ENCODE measurements at regions not wholly inside any gene's neighbourhood (a gene's known extent, or its start where the extent isn't known, plus 50 kb on each side); places are given as distances from the start of the nearest gene placed in this dataset.

DNA sequence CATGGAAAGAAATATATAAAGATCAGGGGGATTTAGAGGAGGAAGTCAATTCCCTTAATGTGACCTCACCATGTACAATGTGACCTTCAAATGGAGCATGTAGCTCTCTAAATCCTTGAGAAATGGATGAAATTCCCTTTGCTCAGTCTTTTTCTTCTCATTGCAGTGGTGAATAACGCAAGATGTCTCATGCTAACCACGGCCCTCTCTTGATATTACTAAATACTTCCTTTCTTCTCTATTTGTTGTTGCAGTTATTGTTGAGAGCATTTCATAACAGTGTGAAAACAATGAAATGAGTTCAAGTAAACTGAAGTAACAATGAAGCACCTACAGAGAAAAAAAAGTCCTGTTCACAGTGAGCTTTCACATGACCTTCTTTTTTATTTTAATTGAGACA, 55.6 kb downstream of the ZNF281 start:
- DNase-seq: peak; percentile 83 to 97 (median 96)

DNA sequence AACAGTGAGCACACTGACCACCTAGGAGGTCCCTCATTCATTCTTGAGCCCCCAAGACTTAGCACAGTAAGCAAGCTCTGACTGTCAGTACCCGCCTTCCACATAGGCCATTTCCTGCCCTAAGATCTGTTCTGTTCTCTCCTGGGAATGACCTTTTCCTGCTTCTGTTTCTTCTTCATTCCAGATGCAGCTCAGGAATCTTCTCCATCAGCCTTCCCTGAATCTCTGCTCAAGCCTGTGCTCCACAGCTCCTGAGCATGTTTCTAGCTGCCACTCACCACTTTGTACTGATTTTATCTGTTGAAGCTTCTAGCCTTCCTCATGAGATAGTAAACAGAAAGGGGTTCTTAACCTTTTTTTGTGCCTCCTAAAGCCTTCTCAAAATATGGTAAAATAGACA, 56.6 kb downstream of the ZNF281 start:
- no peak for DNase-seq

DNA sequence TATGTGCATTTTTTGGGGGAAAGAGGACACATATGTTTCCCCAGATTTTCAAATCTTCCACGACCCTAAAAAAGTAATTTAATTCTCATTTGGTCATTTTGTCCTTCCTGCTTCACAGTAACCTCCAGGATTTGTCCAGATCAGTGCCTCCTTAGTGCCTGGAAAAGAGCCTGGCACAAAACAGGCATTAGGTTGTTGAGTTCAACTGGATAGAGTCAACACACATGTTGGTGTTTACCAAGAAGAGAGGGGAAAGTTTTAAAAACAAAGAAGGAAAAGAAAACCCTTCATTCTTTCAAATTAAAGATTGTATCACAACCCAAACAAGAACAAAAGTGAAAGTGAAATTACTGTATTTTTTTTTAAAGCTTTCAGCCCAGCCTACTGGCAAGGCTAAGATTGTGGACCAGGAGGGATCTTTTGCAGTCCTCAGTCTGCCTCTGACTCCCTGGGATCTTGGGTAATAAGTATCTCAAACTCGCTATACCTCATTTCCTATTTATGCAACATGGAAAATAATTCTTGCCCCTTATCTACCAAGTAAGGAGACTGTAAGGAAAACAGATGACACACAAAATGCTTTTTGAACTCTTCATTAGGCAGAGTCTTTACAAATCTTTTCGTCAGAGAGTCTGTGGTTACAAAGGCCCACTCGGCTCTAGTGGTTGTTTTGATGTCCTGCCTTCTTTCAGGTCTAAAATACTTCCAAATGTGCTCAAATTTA, 57.8 kb downstream of the ZNF281 start:
- DNase-seq: peak; percentile 83 to 94 (median 91)

DNA sequence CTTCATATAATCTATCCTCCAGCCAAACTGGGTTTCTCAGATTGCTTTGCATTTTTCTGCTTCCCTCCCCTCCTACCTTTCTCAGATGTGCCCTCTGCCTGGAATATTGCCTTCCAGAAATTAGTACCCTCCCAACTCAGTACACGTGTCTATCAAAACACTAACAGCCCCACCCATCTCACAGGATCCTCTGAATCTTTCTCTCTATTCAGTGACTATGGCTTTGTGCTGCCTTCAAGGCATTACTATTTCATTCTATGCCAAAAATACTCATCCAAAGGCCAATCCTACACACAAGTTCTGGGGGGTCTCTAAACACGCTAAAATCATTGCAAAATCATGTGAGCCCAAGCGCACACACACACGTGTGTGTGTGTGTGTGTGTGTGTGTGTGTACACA, 58.4 kb downstream of the ZNF281 start:
- DNase-seq: no peak

DNA sequence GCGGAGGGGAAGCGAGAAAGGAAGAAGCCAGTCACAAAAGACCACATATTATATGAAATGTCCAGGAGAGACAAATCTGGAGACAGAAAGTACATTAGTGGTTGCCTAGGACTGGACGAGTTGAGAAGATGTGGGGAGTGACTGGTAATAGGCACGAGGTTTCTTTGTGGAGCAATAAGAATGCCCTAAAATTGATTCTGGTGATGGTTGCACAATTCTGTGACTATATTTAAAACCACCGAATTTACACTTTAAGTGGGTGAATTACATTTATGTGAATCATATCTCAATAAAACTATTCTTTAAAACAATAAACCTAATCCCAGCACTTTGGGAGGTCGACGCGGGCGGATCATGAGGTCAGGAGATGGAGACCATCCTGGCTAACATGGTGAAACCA, 63.1 kb downstream of the ZNF281 start:
- peak; percentile 81 to 93 (median 93) for DNase-seq

DNA sequence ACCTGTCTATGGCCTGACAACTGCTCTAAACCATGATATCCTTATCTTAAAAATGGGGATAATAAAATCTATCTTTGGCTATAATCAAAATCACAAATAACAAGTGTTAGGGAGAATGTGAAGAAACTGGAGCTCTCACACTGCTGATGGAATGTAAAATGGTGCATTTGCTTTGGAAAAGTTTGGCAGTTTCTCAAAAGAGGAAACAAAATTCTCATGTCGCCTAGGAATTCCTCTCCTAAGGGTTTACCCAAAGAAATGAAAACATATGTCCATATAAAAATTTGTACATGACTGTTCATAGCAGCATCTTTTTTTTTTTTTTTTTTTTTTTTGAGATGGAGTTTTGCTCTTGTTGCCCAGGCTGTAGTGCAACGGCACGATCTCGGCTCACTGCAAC, 64.3 kb downstream of the ZNF281 start:
- no peak for DNase-seq

DNA sequence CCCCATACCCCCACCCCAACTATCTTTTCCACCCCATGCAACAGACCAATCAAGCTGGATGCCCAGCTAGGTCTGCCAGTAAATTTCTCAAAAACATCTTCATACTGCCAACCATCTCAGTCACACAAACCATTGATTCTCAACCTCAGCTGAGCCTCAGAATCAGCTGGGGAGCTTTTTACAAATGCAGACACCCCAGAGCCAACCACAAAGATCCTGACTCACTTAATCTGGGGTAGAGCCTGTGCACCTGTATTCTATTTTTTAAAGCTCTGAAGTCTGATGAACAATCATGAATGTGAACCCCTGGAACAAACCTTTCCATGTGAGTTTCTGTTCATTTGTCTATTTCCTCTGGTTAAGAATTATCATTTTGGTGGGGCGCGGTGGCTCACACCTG, 66.0 kb downstream of the ZNF281 start:
- DNase-seq: no peak

DNA sequence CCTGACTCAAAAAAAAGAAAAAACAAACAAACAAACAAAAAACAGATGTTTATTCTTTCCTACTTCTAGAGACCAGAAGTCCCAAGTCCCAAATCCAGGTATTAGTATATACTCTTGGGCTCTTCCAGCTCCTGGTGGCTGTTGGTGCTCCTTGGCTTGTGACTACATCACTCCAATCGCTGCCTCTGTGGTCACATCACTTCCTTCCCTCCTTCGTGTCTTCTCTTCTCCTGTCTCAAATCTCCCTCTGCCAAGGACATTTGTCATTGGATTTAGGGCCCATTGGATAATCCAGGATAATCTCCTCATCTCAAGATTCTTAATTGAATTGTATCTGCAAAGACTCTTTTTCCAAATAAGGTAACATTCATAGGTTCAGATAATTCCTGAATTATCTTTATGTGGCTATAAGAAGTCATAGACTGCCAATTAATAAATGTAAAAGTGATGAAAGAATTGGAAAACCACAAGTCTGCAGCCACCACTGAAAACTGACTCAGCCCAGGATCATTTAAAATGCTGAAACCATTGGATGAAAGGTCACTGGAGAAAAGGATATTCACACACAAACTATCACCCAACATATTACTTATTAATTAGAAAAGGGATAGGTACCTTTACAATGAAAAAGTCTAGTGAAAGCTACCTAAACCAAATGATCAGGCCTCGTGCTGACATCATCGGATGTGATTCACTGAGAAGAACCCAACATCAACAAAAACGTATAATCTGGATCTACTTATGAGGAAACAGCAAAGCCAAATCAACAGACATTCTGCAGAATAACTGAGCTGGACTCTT, 67.1 kb downstream of the ZNF281 start:
- peak in 2 of 3 donors; percentile 50 to 53 for DNase-seq

DNA sequence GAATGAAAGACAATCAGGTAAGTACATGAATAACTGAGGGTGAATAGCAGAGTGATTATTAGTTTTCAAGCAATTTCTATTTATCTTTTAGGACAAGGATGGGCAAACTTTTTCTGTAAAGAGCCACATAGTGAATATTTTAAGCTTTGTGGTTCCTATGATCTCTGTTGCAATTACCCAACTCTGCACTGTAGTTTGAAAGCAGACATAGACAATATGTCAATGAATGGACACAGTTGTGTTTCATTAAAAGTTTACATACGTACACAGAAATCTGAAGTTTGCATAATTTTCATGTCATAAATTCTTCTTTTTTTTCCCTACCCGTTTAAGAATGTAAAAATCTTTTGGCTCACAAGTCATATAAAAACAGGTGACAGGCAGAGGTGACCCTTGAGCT, 71.4 kb downstream of the ZNF281 start:
- DNase-seq: no peak

DNA sequence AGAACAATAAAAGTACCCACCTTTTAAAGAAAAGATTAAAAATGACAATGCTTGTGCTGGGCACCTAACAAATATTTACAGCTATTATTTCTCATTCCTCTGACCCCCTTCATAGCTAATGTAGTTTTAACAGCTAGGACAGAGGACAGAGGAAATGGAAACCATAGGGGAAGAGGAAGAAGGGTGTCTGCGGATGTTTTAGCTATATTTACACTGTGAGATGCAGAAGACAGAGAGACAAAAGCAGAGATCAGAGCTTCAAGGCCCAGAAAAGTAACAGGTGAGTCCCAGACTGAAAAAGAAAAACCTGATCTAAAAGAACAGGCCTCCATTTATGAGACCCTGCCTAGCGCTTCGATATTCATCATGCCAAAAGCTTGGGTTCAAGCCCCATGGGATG, 72.0 kb downstream of the ZNF281 start:
- no peak for DNase-seq

DNA sequence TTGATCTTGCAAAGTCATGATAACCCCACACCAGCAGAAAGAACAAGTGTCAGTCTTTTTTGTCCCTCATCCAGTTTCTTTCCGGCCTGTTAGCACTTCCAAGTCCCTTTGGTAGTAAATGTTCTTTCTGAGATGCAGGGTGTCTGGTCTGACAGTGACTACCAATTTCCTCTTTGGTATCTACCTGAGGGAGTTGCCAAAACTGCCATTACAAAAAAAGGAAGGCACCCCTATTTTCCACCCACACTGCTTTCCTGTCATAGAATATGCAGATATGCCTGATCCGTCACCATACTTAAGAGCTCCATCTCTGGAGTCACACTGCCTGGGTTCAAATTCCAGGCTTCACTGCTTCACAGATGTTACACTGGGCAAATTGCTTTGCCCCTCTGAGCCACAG, 72.4 kb downstream of the ZNF281 start:
- peak in 2 of 3 donors; percentile 30 to 44 for DNase-seq

DNA sequence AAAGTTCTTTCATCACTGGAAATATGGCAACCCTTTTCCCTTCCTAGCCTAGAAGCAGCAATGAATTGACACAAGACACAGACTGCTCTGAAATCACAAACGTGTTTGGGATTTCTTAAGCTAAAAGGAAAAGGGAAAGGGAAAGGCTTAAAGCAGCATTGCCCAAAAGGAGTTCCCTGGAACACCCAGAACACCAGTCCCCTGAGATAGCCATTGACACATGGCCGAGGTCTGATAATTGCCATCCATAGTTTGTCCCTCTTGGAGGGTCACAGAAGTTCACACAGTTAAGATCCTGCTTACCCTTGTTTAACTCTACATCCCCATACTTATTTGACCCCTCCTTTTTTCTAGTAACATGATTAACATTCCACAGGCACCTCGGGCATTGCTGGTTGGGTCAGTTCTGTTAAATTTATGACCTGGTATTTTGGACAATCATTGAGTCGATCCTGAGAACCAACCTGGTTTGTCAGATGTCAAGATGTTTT, 72.9 kb downstream of the ZNF281 start:
- DNase-seq: peak; percentile 31 to 66 (median 39)

DNA sequence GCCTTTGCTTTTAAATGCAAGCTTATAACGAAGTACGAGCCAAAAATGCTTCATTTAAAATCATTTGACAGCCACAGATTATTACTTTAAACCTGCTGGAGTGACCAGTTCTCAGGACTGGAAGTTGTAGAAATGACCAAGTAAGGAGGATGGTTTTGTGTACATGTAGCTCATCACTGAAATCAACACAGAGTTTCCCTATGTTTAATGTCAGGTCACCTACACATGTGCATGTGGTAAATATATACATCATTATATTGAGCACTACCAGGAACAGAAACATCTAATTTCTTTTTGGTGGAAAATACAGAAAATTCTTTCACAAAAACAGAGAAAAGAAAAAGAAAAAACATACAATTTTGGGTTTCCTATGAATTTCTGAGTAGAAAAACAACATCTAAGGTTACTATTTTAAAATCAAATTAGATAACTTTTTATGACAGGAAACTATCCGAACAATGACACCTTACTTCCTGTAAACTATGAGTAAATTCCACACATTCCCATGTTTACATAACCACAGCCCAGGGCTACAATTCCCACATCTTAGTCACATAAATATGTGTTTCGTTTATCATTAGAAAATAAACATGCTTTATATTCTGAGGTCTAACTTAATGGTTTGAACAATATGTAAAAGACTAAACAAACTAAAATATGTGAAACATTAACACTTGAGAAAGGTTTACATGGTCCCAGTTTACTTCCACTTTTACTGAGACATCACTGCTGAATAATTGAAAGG, 73.6 kb downstream of the ZNF281 start:
- no peak for DNase-seq

DNA sequence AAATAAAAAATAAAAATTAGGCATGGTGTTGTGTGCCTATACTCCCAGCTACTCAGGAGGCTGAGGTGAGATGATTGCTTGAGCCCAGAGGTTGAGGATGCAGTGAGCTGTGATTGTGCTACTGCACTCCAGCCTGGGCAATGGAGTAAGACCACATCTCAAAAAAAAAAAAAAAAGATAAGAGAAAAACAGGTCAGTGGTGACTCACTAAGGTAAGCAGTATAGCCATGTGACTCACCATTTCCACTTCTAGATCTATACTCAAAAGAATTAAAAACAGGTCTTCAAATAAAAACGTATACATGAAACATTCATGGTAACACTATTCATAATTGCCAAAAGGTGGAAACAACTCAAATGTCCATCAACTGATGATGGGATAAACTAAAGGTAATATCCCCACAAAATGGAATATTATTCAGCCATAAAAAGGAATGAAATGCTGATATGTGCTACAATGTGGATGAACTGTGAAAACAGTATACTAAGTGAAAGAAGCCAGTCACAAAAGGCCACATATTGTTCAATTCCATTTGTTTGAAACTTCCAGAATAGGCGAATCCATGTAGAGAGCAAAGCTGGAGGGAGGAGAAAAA, 75.1 kb downstream of the ZNF281 start:
- DNase-seq: no peak

DNA sequence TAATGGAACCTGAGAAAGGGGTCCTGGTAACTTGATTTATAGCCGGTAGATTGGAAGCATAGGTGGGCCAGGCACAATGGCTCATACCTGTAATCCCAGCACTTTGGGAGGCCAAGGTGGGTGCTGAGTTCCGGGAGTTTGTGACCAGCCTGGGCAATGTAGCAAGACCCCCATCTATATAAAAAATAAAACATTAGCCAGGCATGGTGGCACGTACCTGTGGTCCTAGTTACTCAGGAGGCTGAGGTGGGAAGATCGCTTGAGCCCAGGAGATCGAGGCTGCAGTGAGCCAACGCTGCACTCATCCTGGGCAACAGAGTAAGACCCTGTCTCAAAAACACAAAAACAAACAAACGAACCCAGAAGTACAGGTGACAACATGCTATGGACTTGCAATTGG, 76.5 kb downstream of the ZNF281 start:
- no peak for DNase-seq

DNA sequence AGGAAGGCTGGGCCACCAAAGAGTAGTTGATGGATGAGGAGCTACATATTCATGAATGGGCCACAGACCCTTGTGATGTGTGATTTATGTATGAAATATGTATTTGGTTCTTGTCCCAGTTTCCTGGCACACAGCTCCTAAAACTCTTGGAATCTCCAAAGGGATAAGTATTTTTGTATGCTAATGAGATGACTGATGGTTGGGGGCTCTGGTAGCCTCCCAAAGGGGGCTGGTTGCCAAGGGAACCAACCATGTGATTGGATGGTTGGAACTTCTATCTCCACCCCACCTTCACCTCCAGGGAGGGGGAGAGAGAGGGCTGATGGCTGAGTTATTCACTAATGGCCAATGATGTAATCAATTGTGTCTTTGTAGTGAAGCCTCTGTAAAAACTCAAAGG, 77.1 kb downstream of the ZNF281 start:
- no peak for DNase-seq

DNA sequence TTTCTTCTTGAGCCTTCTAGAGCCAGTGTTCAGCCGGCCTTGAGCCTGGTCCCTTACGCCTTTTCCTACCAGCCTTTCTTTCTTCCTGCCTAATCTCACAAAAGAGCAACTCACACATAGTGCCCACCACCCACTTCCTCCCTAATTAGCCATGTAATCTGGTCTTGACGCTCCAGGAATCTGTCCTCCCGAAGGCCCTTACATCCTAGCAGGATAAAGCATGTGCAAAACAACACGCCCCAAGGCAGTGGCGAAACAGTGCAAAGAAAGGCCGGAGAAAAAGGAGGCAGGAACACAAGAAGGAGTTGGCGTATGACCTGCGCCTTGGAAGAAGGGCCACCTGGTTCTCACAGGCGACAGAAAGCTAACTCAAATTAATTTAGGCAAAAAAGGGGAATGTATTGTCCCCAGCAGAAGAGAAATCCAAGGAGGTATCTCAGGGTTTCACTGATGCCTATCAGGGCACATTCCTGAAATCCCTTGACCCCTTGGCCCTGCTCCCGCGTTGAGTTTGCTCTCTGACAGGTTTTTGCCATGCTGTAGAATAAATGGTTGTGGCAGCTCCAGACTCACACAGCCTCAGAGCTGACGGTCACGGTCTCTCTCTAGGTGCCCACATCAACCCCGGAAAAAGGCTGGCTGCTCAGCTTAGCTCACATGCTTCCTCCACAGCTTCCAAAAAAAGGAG, 79.0 kb downstream of the ZNF281 start:
- DNase-seq: no peak

DNA sequence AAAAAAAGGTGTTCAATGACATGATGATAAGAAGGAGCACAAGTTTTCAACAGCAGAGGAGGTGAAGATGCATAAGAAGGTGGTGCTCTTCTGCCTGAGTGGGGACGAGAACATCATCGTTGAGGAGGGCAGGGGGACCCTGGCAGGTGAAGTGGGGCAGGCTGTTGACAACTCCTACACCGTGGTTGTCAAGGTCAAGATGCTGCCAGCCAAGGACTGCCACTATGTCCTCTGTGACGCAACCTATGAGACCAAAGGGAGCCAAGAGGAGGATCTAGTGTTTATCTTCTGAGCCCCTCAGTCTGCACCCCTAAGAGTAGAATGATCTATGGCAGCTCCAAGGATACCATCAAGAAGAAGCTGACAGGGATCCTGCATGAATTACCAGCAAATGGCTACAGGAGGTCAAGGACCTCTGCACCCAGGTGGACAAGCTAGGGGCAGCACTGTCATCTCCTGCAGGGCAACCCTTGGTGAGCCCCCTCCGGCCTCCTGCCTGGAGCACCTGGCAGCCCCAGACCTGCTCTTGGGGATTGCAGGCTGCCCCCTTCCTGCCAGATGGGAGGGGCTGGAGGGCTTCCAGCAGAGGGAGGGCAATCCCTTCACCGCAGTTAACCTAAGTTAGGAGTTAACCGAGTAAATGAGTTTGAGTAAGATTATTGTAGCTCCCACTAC, 80.5 kb downstream of the ZNF281 start:
- DNase-seq: no peak

DNA sequence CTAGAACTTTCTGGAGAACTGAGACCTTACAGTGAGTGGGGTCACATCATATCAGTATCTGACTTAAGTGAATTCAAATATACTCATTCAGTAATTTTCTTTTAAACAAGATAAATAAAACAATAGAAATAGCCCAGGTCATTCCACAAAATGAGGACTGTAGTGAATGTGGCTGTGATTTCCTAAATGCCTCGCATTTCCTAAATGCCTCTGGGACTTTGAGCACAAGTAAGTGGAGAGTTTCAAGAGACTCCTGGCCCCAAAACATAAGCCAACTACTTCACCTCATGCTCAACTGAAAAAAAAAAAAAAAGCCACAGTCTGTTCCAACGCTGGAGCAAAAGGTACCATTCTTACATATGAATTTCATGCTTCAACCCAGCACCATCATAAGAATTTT, 81.5 kb downstream of the ZNF281 start:
- DNase-seq: no peak

DNA sequence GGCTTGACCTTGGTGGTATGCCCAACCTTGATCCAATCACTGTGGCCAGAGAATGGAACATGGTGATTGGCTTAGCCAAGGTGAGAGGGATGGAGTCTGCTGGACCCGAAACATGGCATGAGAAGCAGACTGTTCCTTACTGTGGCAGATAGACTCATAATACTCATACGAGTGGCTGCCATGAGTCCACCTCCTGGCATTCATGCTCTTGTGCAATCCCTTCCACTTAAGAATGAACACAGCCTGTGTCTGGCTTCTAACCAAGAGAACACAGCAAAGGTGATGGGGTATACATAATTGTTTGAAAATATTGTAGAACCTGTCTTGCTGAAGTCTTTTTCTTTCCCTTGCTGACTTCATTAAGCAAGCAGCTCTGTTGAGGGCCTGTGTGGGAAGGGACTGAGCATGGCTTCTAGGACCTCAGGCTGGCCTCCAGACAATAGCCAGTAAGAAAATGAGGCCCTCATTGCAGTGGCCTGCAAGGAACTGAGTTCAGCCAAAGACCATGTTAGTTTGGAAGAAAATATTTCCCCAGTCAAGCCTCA, 85.9 kb downstream of the ZNF281 start:
- DNase-seq: no peak

DNA sequence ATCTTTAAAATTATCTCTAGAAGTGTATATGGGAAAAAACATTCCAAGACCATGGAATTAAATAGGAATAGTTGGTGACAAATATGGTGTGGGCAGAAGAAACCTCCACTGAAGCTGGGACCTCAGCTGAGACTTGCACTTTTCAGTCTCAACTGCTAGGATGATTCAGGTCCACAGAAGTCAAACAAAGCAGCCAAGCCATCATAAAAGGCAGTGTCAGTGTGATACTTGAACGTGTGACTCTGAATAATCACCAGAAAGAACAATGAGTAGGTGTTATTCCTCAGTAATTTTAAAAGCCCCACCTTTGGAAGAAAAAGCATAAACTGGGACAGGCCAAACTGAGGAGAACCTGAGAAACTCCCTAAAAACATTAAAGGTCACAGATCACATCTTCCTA, 90.7 kb downstream of the ZNF281 start:
- DNase-seq: peak; percentile 45 to 61 (median 50)

DNA sequence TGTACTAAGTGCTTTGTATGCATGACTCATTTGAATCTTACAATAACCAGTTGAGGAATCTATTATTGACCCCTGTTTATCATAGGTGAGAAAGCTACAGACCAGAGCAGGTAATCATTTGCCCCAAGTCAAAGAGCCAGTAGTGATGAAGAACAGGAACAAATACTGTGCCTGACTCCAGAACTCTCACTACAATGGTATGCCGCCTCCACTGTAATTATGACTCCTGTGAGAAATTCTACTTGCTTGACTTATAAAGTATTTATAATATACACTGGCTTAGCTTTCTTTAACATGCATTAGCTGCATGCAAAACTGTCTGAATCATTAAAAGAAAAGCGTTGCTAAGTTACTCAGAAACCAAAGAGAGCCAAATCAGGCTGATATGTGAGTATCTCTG, 92.6 kb downstream of the ZNF281 start:
- no peak for DNase-seq
